HG03103 (cell line): ENCODE measurements at regions not wholly inside any gene's neighbourhood (a gene's known extent, or its start where the extent isn't known, plus 50 kb on each side); places are given as distances from the start of the nearest gene placed in this dataset.

Source experiments
- ATAC-seq: cut with Tn5 transposase; IDR thresholded peaks from one replicate; pipeline ENCODE4 v1.9.1; 2021; ENCODE audit warnings: low read depth; ENCODE audit not compliant: unreplicated experiment

DNA sequence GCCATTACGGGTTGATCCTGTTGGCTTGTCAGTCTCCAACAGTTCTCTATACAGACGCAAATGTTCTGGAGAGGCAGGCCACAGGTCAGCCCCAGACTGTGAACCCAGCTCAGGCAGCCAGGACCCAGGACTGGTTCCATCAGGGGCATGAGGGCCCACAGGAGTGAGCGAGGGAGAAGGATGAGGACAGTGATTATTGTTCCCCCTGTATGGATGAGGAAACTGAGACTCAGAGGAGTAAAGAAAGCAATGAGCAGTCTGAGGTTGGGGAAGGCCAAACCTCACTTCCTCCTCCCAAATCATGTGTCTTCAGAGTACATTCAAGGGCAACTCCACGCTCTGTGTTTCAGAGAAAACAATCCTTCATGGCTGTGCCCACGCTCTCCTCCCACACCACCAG is 121.9 kb downstream of the RPLP1 start:
- ATAC-seq = no peak

DNA sequence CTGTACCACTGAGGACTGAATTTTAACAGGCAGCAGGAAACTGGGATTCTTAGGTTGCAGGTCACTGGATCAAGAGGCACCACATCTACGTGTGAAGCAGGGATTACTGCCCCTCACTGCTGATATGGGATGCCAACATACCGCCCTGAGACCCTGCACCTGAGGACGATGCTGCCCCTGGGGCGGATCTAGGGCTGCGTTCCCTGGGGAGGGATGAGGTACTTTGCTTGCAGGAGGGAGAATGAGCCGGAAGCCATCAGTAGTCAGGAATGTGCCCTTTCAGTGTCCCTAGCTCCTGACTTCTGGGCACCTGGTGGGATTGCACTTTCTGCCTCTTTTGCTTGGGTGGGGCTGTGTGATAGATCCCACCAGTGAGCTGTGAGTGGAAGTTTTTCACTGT is 122.8 kb downstream of the RPLP1 start:
- no peak for ATAC-seq

DNA sequence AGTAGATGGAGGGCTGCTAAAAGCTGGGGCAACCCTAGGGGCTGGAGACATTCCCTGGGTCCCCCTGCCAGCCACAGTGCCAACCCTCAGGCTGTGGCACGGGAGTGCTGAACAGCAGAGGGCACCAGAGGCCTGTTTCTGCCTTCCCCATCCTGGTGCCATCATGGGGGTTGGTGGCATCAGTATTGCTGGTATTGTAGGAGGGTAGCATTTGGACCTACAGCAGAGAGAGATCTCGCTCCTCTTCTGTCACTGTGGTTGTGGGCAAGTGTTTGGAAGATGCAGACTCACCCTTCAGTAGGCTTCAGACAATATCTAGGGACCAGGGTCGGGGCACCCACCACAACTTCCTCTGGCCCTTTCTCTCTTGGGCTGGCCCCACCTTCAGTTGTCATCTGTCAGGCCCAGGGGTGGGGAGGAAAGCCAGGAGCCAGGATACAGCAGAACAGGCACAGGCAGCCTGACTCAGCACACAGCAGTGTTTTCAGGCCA is 123.5 kb downstream of the RPLP1 start:
- ATAC-seq = no peak

DNA sequence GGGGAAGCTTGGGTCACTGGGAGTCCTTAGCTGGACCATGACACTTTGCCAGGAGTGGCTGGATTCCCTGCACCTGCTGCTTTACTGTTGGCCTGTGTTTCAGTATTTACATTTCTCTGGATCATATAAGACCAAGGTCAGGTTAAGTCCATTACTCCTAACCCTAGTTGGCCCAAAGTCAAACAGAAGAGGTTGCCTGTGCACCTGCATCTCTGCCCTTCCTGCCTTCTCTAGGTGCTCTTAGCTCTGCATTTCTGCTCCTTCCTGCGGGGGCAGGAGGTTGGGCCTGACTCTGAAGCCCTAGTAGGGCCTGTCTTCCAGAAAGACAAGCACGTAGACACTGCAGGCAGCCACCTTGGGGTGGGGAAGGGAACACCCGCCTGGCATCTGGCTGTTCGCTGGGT is 124.3 kb downstream of the RPLP1 start:
- no peak for ATAC-seq

DNA sequence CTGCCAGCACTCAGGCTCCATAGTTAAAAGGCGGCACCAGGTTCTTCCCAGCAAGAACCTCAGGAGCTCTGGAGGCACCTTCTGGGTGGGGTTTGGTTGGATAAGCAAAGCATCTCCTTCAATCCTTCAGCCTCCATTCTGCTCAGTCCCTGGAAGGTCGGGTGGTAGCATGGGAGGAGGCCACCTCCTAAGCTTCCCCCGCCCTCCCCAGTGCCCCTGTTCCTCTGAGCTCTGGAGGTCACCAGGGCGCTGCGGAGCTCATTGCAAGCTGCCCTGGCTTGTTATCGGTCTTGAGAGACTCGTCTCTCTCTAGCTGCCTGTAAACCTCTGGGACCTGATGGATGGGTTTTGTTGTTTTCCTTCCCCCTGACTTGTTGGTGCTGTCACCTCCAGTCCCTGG is 124.8 kb downstream of the RPLP1 start:
- ATAC-seq = no peak

DNA sequence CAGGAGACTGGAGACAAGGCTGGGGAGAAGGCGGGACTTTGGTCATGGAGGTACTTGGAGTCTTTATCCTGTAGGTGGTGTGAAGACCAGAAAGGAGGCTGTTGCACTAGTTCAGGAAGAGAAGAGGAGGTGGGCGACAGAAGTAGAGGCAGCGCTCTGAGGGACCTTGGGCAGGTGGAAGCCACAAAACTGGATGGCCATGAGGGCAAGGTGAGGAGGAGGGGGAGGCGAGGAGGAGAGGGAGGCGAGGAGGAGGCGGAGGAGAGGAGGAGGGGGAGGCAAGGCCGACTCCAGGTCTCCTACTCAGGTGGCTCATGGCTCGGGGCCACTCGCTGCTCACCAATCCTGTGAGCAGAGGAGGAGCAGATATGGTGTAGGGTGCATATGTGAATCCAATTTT is 125.6 kb downstream of the RPLP1 start:
- no peak for ATAC-seq

DNA sequence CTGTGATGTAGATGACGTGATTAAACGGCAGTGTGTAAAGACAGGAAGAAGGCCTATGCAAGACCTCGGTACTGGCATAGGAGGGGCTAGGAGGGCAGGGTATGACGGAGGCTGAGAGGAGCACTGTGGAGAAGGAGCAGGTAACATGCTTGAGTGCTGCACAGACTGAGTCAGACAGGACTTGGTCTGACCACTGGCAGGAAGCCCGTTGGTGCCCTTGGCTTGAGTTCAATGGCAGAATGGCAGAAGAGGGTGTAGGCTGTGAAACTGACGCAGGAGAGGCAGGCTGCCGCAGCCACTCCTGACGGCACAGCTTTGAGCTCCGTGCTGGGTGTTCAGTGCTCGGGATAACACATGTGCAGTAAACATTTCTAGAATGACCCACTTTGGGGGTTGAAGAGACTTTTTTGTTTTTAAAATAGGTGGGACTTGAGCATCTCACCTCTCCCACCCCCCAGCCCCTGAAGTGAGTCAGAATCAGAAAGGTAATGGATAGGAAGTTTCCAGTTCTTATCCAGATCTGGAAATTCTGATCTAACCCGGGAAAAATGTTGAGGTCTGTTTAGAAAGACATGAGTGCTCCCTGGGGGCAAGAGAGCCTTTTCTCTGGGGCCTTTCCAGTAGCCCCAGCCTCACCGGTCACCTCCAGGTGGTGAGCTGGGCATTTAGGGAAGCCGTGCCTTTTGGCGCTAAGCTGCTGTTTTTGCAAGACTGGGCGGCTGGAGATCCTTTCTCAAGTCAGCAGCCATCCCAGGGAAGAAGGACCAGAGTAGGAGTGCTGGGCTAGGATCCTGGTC is 126.4 kb downstream of the RPLP1 start:
- ATAC-seq = no peak

DNA sequence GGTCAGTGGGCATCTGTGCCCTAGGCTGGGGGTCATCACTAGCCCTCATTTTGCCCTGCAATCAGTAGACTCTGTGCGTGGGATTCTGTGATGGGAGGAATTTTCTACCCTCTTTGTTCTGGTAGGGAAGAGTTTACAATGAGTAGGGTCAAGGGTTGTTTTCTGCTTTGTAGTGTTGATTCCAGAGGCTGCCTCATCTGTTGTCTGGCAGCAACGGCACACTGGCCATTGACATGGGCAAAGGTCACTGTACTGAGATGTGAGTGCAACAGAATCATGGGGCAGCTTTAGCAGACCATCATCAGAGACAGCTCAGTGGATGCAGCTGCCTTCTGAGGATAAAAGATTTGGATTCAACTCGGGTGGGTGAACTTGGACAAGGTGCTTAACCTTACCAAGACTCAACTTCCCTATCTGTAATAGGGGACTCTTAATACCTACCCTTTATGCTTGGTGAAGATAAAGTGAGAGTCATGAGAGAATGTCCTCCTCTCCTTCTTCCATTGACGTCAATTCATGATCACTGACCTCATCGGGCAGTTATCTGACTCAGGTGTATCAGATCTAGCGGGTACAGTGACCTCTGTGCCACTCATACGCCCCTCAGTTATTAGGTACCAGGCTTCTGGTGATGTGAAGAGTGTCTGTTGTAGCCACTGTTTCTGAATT is 127.5 kb downstream of the RPLP1 start:
- no peak for ATAC-seq

DNA sequence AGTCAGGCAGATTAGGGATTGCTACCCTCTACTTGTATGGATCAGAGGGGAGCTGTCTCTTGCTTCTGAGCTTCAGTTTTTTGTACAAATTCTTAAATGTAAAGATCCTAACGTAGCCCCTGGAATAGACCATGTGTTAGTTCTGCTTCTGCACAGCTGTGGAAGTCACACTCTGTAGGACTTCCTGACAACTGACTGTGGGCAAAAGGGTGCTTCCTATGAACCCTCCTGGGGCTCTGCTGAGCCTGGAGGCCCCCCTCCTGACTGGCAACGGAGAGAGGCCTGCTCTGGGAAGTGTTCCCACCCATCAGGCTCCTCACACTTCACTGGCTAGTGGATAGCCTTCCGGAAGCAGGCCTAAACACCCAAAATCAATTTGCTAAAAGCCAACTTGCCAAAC is 131.0 kb downstream of the RPLP1 start:
- no peak for ATAC-seq

DNA sequence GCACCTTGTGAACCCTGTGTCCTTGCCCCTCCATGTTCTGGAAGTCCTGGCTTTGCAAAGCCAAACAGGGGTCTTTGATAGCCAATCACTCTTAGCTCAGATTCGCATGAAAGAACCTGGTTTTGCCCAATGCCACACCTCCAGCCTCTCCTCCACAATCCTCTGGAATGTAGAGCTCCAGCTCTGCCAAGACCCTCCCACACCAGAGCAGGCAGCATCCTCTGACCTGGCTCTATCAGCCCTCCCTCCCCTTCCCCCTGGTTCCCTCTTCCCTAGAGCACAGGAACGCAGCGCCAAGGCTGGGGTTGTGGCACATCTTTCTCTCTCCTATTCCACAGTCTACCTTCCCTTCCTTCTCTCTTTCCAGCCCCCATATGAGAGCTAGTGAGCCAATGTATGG is 133.3 kb downstream of the RPLP1 start:
- no peak for ATAC-seq

DNA sequence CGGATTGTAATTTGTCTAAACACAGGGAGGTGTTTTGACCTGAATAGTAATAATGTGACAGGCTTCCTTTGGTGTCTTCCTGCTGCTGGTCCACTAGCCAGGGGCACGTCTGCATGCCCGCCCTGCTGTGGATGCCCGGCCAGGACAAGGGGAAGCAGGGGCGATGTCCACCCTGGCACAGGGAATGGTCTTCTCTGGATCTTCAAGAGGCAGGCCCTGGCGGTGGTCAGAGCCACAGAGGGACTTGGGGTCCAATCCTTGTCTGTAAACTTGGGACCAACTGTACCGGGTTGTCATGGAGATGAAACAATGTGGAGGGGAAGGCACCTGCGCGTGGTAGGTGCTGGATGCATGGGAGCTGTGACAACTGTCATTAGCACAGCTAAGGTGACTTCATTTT is 134.1 kb downstream of the RPLP1 start:
- no peak for ATAC-seq

DNA sequence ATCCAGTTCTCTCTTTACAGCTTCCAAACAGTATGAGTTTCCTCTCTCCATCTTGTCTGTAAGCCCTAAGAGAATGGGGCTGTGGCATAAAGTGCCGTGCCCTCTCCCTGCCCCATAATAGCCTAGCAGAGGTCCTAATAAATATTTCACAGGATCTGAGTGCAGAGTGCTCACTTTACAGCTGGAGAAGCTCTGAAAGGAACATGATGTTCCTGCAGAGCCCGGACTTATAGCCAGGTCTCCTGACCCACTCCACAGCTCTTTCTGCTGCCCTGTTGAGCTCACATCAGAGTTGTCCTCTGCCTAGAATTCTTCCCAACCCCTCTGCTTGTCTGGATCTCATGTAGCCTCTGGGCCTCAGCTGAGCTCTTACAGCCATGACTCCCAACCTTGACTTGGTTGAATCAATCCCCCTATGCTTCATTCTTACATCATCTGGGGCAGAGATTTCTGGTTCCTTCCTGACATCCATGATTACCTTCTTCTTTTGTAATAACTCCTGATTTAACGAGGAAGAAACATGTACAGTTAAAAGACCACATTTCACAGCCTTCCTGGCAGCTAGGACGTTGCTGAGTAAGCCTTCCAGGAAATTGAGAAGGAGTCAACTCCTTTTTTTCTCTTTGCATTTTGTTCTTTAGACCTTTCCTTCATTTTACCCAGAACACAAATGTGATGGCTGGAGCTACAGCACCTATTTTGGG is 135.3 kb downstream of the RPLP1 start:
- no peak for ATAC-seq

DNA sequence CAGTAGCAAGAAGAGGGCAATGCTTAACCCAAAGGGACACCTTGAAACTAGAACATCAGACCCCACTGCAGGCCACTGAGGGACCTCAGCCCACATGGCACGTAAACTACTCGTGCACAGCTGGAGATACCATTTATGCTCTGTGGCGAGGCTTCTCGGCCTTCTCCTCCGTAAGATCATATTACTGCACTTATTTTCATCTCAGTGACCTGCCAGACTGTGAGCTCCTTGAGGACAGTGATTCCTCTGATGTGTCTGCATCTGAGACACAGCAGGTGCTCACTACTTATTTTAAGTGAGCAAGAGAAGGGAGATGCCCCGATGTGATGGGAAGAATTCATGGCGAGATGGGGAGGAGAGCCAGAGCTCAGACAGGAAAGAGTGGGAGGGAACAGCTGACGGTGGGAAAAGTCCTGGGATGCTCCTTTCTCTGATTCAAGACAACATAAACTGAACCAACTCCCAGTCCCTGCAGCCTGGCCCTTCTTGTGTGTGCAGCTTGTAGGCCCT is 137.6 kb downstream of the RPLP1 start:
- ATAC-seq = no peak

DNA sequence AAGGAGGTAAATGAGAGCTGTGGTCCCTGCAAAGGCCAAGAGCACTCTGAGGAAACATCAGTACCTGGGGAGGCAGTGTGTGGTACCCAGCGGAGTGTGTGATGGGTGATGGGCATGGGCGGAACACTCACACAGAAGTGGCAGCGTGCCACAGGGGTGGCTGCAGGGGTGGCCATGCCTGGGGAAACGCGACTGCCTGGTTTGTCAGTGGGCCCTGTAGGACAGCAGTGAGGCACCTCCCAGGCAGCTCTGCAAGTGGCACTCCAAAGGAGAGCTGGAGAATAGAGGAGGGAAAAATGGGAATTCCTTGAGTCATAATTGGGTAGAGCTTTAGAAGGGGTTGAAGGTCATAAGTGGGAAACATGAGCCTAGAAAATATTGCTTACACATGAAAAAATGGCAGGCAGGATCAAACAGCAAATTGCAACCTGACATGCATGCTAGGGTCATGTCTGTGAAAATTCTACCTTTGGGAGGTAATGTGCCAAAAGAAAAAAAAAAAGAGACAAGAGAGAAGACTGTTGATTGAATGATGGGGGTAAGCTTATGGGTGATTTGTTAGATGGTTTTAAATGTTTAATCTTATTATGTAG is 138.4 kb downstream of the RPLP1 start:
- no peak for ATAC-seq

DNA sequence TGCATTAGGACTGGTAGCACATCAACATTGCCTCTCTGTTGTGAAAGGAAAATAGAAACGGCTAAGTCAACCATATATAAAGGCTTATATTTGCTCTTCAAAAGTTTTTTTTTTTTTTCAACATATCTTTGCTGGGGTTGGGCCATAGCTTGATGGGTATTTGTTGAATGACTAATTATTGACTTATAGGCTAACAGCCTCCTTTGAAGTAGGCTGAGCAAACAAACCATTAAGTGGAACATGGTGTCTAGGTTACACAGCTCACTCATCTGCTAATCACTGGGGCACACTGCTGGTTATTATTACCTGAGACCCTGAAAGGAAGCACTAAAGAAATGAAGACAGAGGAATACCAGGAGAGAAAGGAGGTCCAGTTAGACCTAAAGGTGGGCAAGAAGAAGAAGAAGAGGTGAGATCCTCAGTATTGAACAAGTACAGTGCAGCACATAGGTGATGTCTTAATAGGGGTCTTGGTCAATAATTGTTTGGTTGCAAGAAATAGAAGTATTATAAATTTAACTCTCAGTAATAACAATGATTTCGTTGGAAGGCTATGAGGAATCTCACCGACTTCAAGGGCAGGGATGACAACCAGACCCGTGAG is 139.4 kb downstream of the RPLP1 start:
- ATAC-seq = no peak

DNA sequence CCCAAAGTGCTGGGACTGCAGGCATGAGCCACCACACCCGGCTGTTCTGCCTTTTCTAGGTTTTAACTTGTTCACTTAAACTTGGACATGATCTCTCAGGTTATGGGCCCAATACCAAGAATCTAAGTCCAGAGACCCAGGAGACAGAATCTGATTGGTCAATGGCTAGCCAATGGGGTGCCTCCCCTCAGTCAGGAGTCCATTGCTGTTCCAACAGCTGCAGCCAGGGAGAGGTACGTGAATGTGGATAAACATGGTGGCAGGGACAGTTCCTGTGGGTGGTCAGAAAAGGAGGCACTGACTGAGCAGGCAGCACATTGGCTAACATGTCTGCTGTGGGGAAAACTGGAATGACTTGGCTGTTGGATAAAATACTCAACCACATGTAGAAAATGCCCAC is 140.3 kb downstream of the RPLP1 start:
- no peak for ATAC-seq

DNA sequence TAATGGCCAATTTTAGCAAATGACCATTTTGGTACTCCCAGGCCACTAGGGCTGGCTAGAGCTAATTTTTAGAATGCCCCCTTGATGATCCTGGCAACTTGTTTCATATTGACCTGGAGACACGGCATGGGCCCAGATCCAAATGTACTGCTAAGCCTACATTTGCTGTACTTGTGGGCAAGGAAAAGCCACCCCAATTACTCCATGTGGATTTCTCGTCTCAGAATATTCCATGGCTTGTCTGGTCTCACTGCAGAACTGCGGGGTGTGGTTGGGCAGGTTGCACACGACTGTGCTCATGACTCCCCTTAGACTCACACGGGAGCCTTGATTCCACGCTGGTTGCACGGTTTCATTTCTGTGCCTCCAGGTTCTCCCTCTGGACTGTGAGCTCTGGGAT is 140.9 kb downstream of the RPLP1 start:
- ATAC-seq = no peak

DNA sequence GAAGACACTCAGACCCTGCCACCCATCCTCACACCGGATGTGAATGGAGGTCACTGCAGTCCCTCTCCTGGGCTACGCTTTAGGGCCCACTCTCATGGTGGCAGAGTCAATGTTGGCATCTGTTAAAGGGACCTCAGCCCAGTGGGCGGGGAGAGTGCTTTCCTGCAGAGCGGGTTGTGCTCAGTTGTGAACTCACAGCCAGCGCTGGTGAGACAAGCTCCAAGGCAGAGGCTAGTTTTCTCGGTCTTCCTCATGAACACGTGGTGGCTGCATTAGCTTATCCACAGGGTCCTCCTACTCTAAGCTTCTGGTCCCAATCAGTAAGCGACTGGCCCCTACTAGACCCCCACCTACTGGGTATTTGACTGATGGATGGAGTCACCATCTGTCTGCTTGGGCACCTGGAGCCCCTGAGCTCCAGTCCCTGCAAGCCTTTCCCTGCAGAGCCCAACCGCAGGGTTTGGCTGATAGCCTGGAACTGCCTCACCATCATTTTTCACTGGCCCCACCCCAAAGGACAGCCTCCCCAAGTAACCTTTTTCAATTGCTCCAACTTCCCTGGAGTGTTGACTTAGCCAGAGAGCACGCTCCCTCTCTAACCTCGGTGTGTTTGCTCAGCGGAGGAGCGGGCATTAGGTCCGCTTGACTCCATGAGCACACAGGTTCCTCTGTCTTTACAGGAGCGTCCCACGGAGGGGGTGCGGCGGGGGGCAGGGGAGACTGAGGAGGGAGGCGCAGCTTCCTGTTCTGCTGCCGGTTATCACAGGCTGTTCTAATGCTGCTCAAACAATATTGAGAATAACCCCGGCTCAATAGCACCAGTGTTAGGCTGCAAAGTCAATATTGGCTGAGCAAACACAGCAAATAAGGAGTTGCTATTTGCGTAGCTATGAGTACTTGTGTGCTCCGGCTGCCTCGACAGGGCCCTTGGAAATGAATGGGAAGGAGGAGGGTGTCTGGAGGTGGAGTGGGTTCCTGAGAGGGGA is 141.7 kb downstream of the RPLP1 start:
- no peak for ATAC-seq

DNA sequence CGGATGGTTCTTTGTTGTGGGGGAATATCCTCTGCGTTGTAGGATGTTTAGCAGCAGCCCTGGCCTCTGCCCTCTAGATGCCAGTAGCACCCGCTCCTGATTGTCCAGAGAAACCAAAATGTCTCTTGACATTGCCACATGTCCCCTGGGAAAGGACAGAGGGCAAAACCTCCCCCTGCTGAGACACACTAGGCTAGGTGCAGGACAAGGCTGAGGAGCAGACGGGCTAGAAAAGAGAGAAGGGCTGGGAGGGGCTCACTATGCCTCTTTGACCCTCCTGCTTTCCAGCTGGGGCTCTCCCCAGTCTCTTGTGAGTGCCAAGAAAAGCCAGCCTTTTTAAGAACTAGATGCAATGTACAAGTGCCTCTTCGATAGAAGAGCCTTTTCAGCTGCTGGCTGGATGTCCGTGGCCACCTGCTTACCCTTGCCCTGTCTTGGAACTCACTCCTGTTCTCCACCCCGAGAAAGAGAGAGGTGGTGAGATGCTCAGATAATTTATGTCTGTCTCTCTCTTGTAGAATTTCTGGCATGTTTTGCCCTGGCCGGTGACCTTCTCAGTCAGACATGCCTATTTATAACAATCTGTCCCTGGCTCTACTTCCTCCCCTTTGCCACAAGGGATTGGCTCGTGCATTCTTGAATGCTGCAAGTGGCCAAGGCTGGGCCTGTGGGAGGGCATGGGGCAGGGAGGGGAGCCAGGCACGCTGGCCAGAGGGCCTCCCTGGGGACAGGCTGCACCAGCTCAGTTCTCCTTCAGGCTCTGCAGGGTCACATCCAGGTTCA is 142.6 kb downstream of the RPLP1 start:
- ATAC-seq = no peak
